Heart left ventricle (tissue), 13 donors: ENCODE measurements at regions not wholly inside any gene's neighbourhood (a gene's known extent, or its start where the extent isn't known, plus 50 kb on each side); places are given as distances from the start of the nearest gene placed in this dataset.

ENCODE experiments used
- POLR2A ChIP-seq, 2 donors: fragments of 450-650 bp; IDR thresholded peaks; one replicate each; pipeline ENCODE4 v1.6.1; 2017; ENCODE audit warnings: antibody characterized with exemption in 2 of 2, mild to moderate bottlenecking in 2 of 2, moderate library complexity in 2 of 2
- TF ChIP-seq, protein P1 (sequence below), 12 donors: fragments of 200-600 bp; sonication (generic) in 4 of 12; IDR thresholded peaks; one replicate each; pipeline versions ENCODE4 v1.5.0 to v1.8.0; 2018 to 2022; ENCODE audit warnings: antibody characterized with exemption in 12 of 12, mild to moderate bottlenecking in 5 of 12
- donor health status: ischemic (EF 13 %, LVEDD 7.1; RV severe dilation, severe dysfunction).
- donor health status: DM: no; HTN: yes; CAD: no.
- donor health status: DM: no; HTN: no; CAD: no.
- donor health status: ischemic (EF 25% LVEDD 6.9; RV normal size, moderate dysfunction).
- donor health status: ischemic (EF 25% LVEDD 5.7; RV mildly dilated, moderate dysfunction).
- donor health status: ischemic (EF 35%, LVEDD 5.7; RV mildly dilated, moderate dysfunction).
- donor health status: nonischemic (EF 11% LVEDD 7.7; RV severe dilation, severe dysfunction).
- donor health status: DM: yes; HTN: yes; CAD: no.
- donor health status: PGD.
- donor health status: ischemic (EF 29% LVEDD 5.4; RV normal size, mild dysfunction).
- donor health status: nonischemic (EF 23%, LVEDD 6.1; RV moderate dilation, normal function).

DNA sequence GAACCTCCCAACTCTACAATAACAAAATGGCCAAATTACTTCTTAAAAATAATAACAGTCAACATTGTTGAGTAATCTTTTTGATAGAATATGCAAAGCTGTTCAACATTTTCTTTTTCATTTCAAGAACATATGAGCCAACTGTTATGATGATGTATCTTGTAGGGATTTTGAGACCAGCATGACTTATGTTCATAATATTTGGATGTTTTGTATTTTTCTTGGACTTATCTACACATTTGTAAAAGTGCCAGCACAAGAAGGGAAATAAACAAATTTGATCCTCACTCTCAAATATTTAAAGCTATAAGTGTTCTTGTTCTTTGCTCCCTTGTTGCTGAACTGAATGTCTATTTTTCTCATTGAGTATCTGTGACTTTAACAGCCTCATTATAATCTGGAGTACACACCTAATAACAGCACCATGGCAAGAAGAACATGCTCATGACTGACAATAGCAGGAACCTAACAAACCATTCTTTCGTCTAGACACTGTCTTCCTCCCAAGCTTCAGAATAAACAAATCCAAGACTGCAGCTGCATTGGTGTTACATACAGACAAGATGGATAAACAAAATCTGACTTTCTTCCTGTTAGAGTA, 1049.7 kb downstream of the FAT4 start:
- TF ChIP-seq, protein P1, sequence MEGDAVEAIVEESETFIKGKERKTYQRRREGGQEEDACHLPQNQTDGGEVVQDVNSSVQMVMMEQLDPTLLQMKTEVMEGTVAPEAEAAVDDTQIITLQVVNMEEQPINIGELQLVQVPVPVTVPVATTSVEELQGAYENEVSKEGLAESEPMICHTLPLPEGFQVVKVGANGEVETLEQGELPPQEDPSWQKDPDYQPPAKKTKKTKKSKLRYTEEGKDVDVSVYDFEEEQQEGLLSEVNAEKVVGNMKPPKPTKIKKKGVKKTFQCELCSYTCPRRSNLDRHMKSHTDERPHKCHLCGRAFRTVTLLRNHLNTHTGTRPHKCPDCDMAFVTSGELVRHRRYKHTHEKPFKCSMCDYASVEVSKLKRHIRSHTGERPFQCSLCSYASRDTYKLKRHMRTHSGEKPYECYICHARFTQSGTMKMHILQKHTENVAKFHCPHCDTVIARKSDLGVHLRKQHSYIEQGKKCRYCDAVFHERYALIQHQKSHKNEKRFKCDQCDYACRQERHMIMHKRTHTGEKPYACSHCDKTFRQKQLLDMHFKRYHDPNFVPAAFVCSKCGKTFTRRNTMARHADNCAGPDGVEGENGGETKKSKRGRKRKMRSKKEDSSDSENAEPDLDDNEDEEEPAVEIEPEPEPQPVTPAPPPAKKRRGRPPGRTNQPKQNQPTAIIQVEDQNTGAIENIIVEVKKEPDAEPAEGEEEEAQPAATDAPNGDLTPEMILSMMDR (IDR thresholded peaks at IDR 0.05), result no peak
- TF ChIP-seq POLR2A (IDR thresholded peaks at IDR 0.05), result no peak
